NCI-H345 treated with DMSO at 0.1 percent for 48 hours (cell line): ENCODE measurements at regions not wholly inside any gene's neighbourhood (a gene's known extent, or its start where the extent isn't known, plus 50 kb on each side); places are given as distances from the start of the nearest gene placed in this dataset.

ENCODE experiments used
- DNase-seq: peaks from one replicate; lab custom pipeline; 2025; ENCODE audit not compliant: unreplicated experiment; lab: John Stamatoyannopoulos, UW

- DNase-seq, result no peak
Observed at GRCh38 chr14:26021759-26022158, 576.1 kb downstream of the NOVA1 start.

DNA sequence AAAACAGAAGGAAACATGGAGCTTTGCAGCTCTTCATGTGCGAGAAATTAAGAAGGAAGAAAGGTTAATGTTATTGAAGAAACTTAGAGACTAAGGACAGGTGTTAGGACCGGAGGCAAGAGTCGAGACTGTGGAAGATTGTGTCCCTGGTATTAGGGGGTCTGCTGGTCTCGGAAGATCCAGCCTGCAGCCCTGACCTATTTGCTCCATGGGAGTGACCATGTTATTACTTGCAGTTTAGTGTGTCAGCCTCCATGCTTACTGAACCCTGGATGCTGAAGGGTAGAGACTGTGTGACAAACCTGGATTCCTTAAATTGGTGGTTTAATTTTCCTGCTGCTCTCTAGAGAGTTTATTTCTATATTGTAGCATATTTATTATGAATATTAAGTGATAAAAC is 580.6 kb downstream of the NOVA1 start:
- DNase-seq, result no peak

GRCh38 chr14:26008290-26008689 is 589.5 kb downstream of the NOVA1 start:
- DNase-seq, result no peak

- no peak for DNase-seq
Observed at GRCh38 chr14:26004342-26004741, 593.5 kb downstream of the NOVA1 start.

GRCh38 chr14:25993830-25994229 is 604.0 kb downstream of the NOVA1 start:
- DNase-seq, result no peak

DNA sequence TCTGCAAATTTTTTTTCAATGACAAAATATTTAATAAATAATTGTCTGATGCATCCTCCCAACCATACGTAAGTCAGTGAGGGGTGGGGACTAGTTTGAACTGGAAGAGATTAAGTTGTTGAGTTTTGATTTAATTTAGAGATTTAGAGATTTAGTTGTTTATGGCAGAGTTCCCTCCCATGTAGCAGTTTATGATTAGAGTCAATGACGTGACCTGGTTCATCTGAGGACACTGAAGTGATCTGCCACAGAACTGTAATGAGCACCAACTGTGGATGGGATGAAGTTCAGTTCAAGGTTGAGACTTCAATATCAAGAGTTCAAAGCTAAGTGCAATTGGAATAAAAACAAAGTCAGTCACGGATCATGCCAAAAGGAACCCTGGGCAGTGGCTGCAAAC is 609.3 kb downstream of the NOVA1 start:
- DNase-seq, result no peak

DNA sequence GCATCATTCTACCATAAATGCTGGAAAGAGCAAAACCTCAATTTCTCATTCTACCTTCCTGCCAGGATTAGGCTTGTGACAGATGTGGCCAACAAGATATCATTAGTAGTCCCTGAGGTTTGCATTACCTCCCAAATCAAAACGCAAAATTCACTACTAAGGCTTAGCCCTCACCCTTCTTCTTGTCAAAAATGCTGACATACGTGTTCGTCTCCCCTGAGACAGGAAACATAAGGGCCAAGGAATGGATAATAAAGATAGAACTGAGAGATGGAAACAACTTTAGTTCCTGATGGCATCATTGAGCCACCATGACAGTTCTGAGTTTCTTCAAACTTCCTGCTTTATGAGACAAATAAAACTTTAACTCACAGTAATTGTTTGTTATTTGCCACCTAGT is 642.1 kb downstream of the NOVA1 start:
- DNase-seq, result no peak

DNA sequence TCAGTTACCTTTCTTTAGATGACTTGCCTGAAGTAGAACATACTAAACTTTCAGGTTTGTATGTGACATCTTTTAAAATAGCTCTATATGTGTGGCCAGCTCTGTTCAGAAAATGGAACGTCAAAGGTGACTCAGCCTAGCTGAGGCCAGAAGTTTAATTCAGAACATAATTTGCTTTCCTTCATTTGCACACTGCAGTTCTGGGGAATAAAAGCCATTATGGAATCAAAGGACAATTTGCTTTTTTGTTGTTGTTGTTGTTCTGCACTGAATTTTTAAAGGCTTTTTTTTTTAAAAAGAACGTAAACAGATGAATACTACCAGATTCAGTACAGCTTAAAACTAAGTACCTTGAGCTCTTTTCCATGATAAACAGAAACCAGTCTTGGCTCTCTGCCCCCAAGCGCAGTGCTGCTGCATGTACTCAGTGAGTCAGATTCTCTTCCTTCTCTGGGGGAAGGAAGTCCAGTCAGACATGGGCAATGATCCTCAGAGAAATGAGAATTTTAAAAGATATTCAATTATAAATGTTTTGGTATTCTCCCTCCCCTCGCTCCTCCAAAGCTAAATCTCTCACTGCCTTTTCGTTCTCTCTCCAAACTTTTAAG is 644.2 kb downstream of the NOVA1 start:
- no peak for DNase-seq

GRCh38 chr14:25945746-25946145 is 652.1 kb downstream of the NOVA1 start:
- no peak for DNase-seq

- DNase-seq, result no peak
Observed at GRCh38 chr14:25944020-25944419, 653.8 kb downstream of the NOVA1 start.

DNA sequence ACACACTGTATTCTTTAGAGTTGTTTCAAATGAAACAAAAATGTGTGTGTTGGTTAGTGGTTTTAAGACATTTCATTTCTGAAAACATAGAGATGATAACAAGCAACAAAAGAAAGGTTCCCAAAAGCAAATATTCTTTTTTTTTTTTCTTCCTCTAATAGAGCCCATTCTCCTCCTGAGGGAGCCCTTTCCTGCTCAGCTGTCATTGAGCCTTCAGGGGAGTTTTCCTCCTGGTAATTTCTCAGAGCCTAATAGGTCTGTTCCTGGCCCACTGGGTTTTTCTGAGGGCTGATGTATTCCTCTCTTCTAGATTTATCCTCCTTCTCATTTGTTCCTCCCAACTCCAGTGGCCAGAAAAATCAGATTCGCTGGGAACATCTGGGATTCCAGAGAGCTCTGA is 654.5 kb downstream of the NOVA1 start:
- no peak for DNase-seq

DNA sequence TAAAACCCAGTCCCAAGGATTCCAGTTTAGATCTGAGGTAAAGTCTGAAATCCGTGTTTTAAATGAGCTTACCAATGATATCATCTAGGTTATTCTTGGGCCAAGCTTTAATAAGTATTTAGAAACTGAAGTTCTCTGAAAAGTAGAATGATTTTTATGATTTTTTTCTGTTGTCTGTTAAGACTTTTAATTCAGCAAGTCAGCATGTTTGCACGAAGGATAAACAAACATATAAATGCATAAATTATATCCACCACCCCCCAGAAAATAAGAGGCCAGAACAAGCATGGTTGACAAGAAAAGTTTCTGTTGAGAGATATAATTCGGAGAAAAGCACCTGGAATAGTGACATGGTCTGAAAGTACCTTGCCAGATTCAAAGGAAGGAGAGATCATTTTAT is 655.7 kb downstream of the NOVA1 start:
- DNase-seq, result no peak

GRCh38 chr14:25933731-25934130 is 664.1 kb downstream of the NOVA1 start:
- DNase-seq, result no peak

- DNase-seq, result no peak
Observed at GRCh38 chr14:25929881-25930615, 667.8 kb downstream of the NOVA1 start.

GRCh38 chr14:25911831-25912230 is 686.0 kb downstream of the NOVA1 start:
- DNase-seq, result no peak

- DNase-seq, result no peak
Observed at GRCh38 chr14:25909045-25909747, 688.6 kb downstream of the NOVA1 start.

DNA sequence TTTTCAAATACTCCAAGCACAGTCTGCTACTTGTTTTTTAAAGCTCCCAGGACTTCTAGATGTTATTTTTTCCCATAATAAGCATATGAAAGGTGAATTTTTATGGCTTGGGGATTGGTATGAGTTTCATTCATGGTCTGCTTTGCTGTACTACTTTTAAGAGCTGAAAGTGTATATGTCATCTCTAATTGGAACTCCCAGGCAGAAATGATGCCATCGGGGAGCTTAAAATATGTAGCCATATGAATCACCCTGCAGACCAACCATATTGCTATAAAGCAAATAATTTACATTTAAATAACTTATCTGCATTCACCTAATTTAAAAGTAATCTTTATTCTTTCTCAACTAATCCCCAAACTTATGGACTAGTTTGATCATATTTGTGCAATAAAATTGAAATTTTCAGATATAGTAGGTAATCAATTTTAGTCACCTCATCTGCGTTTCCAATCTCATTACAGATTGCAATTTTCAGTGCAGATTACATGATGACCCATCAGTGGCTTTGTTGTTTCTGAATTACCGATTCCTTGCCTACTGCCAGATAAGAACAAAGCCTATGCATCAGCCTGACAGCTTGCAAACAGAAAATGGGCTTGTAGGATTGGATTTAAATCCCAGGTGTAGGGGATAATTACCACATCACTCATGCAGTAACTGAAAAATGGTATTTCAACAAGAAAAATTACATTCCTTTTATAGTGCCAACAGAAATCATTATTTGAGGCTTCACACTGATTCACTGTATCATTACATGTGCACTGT is 689.4 kb downstream of the NOVA1 start:
- no peak for DNase-seq

GRCh38 chr14:25904446-25904845 is 693.4 kb downstream of the NOVA1 start:
- no peak for DNase-seq

DNA sequence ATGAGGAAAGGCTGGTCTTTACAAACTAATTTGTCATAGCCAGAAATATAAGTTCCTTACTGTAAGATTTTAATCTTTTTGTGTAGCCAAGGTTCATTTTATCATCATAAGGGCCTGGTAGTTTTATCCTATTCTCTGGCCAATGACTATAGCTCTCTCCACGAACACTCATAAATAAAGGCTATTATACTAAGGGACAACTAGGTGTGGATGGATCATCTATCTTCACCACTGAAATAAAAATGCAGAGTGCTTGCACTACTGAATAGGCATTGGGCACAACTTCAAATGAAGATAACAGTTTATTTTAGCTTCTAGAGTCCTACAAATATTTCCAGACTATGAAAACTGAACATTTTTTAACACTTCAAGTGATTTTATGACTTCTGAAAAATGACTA is 698.6 kb downstream of the NOVA1 start:
- no peak for DNase-seq

- no peak for DNase-seq
Observed at GRCh38 chr14:25896777-25897176, 701.1 kb downstream of the NOVA1 start.

DNA sequence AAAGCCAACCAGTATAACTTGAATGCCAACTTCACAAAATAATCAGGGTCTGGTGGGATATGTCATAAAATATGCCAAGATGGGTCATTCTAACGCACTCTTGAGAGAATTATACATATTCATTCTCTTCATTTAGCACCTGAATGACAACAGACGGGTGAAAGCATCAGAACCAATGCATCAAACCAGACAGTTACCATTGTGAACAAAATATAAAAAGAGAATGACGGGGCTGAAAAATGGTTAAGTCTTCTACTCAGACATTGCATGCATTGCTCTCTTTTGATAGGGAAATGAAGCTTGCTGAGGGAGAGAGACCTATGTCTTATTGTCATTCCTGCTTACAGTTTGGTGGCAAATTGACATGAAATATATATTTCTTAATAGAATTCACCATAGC is 702.1 kb downstream of the NOVA1 start:
- DNase-seq, result no peak
